Common myeloid progenitor, CD34-positive (primary cell): ENCODE measurements at regions not wholly inside any gene's neighbourhood (a gene's known extent, or its start where the extent isn't known, plus 50 kb on each side); places are given as distances from the start of the nearest gene placed in this dataset.

ENCODE experiments used
- CTCF ChIA-PET: fragments of 350-600 bp; sonication (Branson Sonifier 250); formaldehyde crosslinking; loops from one replicate; lab custom pipeline; 2021; ENCODE audit warnings: antibody characterized with exemption; lab: Charles Lee
- POLR2A ChIA-PET: fragments of 350-600 bp; sonication (Branson Sonifier 250); formaldehyde crosslinking; loops from one replicate; lab custom pipeline; 2021; ENCODE audit warnings: antibody characterized with exemption; lab: Charles Lee
- DNase-seq, 3 donors: peaks; one replicate each; pipeline versions ENCODE4 v3.0.0 to v3.0.0-alpha.2; 2013
- H3K27ac ChIP-seq, 2 experiments: 1 replicate in 1 of 2; 2 replicates in 1 of 2; pipeline ENCODE4 v1.7.0; 2013; ENCODE audit warnings: inconsistent platforms in 2 of 2, low read length in 2 of 2, mild to moderate bottlenecking in 2 of 2, low read depth in 1 of 2, moderate library complexity in 1 of 2; ENCODE audit not compliant: severe bottlenecking in 2 of 2, insufficient read depth in 1 of 2, poor library complexity in 1 of 2
- H3K27me3 ChIP-seq, 5 experiments: replicated peaks in 2 of 5; 1 replicate in 3 of 5; 2 replicates in 2 of 5; pipeline versions ENCODE4 v1.6.1 to v1.7.0; 2013; ENCODE audit warnings: low read length in 4 of 5, mild to moderate bottlenecking in 2 of 5, moderate library complexity in 2 of 5, inconsistent platforms in 1 of 5; ENCODE audit not compliant: insufficient read depth in 5 of 5, control insufficient read depth in 4 of 5
- H3K36me3 ChIP-seq, 4 experiments: 1 replicate in 2 of 4; 2 replicates in 2 of 4; pipeline versions ENCODE4 v1.6.1 to v1.7.0; 2013; ENCODE audit warnings: low read length in 3 of 4, control low read depth in 1 of 4, mild to moderate bottlenecking in 1 of 4; ENCODE audit not compliant: control insufficient read depth in 4 of 4, insufficient read depth in 4 of 4
- H3K4me1 ChIP-seq, 4 experiments: 1 replicate in 3 of 4; 2 replicates in 1 of 4; pipeline versions ENCODE4 v1.6.1 to v1.7.1; 2013; ENCODE audit warnings: low read length in 3 of 4, mild to moderate bottlenecking in 3 of 4, control low read depth in 1 of 4, inconsistent platforms in 1 of 4, moderate library complexity in 1 of 4; ENCODE audit not compliant: control insufficient read depth in 4 of 4, insufficient read depth in 4 of 4; ENCODE audit errors: control extremely low read depth in 1 of 4
- H3K4me3 ChIP-seq, 7 experiments: 1 replicate in 4 of 7; 2 replicates in 3 of 7; pipeline versions ENCODE4 v1.5.1 to v1.7.0; 2013; ENCODE audit warnings: mild to moderate bottlenecking in 7 of 7, low read length in 6 of 7, moderate library complexity in 6 of 7, inconsistent platforms in 2 of 7, low read depth in 2 of 7, control low read depth in 1 of 7; ENCODE audit not compliant: insufficient read depth in 4 of 7, control insufficient read depth in 1 of 7; ENCODE audit errors: extremely low read depth in 1 of 7
- H3K9me3 ChIP-seq, 5 experiments: 1 replicate in 4 of 5; 2 replicates in 1 of 5; pipeline versions ENCODE4 v1.6.1 to v1.7.1; 2013; ENCODE audit warnings: low read length in 4 of 5, mild to moderate bottlenecking in 2 of 5, inconsistent platforms in 1 of 5, low read depth in 1 of 5, moderate library complexity in 1 of 5; ENCODE audit not compliant: control insufficient read depth in 4 of 5, insufficient read depth in 2 of 5; ENCODE audit errors: control extremely low read depth in 1 of 5
- whole genome bisulfite sequencing: methylation state at CpG from one replicate; pipeline ENCODE4 v1.1.5; 2013; ENCODE audit not compliant: insufficient coverage; 5-methylcytosine and 5-hydroxymethylcytosine counted together

DNA sequence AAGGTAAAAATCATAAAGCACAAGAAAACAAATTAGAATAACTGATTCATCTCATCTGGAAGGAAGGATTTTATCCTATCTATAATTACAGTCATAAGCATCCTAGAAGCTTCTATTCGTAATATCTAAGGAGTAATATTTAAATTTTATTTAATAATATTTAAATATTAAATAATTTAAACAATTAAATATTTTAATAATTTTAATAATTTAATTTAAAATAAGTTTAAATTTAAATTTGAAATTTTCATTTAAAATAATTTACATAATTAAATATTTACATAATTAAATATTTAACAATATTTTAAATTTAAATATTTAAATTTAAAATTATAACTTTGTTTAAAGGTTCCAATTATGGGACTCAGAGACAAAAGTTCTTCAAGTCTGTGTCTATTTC, 127.5 kb upstream of the GK2 start:
- H3K4me1 ChIP-seq: peaks cover 0 to 4% (median 0%) of the 10 kb centered on the region in 4 experiments
- H3K36me3 ChIP-seq: no peaks in the 10 kb centered on the region
- no peaks in the 10 kb centered on the region for H3K9me3 ChIP-seq
- no peak for DNase-seq
- no peak overlapping the region for H3K4me3 ChIP-seq
- H3K27me3 ChIP-seq: no peaks in the 10 kb centered on the region
- no peak overlapping the region for H3K27ac ChIP-seq
- no CpG with 5 or more reads among the region's 1 CpG for WGBS
- ChIA-PET POLR2A (interaction anchor here (0.6 kb wide), 1 partner anchor 39 kb away, joined by 3 read pairs; no protein-coding TSS in a partner anchor), CTCF (no interaction called here)

DNA sequence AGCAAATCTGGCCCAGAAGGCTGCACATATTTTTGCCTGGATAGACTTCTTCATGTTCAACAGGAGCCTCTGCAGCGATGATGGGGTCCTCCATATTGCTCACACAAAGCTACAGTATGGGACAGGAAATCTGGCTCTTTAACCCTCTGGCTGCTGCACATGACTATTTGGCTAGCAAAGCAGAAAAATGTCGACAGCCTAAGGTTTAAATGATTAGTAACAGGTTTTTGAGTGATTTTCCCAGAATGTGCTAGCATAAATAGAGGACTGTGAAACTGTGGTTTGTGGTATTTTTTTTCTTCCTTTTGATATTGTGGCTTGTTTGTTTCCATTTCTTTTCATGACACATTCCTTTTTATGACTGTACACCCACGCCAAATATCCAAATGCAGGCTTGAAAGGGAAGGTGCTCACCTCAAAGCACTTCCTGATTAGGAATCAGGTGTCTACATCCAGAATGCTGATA, 120.2 kb upstream of the GK2 start:
- peak; percentile 55 to 93 (median 87) for DNase-seq
- WGBS: 0% methylated on average over 2 of the region's 3 CpGs
- H3K27me3 ChIP-seq: no peaks in the 10 kb centered on the region
- H3K36me3 ChIP-seq: no peaks in the 10 kb centered on the region
- H3K27ac ChIP-seq: no peak overlapping the region
- H3K4me3 ChIP-seq: peak overlapping the region in 2 of 7 experiments; percentile 29 to 34
- ChIA-PET CTCF (no interaction called here), POLR2A (no interaction called here)
- no peaks in the 10 kb centered on the region for H3K9me3 ChIP-seq
- H3K4me1 ChIP-seq: peaks cover 4 to 9% (median 8%) of the 10 kb centered on the region in 4 experiments

DNA sequence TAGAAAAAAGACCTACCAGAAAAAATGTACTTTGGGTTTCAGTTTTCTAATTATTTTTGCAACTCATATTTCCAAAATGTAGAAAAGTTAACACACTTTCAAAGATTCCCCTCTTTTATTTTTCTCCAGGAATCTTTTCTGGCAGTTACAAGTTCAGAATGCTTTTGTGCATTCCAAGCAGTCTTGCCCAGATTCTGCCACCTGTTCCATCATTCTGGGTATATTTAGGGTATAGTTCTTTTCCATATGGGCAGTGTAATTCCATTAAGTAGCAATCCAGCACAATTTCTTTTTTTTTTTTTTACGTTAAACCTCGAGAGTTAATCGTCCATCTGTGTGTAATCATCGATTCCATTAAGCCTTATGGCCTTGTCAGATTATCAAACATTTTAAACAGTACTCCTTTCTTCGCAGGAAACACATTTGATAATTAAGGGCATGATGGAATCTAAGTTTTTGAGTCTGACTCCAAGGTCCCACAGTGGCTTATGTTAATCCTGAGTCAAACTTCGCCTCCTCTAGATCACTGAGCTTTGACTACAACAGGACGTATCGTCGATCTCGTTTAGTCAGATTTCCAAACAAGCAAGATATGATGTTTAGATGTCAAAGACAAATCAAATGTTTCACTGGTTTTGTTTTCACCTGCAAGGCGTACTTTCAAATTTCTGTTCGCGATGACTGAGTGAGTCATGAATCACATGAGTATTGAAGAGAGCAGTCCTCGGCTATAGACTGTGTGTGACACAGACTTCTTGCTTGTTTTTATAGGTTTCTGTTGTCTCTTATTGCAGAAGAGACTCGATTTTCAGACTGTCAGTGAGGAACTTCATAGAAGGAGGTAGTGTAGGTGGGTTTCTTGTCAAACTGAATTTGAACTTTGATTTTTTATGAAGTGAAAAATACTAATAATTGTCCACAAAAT, 118.9 kb upstream of the GK2 start:
- WGBS: 99% methylated on average over 9 of the region's 15 CpGs
- no peak overlapping the region for H3K27ac ChIP-seq
- no peak overlapping the region for H3K4me3 ChIP-seq
- H3K9me3 ChIP-seq: no peaks in the 10 kb centered on the region
- peaks cover 4 to 9% (median 8%) of the 10 kb centered on the region in 4 experiments for H3K4me1 ChIP-seq
- H3K27me3 ChIP-seq: no peaks in the 10 kb centered on the region
- no peak for DNase-seq
- no peaks in the 10 kb centered on the region for H3K36me3 ChIP-seq
- ChIA-PET POLR2A (no interaction called here), CTCF (interaction anchor here (1.4 kb wide), 1 partner anchor 13 kb away, joined by 5 read pairs; no protein-coding TSS in a partner anchor)

DNA sequence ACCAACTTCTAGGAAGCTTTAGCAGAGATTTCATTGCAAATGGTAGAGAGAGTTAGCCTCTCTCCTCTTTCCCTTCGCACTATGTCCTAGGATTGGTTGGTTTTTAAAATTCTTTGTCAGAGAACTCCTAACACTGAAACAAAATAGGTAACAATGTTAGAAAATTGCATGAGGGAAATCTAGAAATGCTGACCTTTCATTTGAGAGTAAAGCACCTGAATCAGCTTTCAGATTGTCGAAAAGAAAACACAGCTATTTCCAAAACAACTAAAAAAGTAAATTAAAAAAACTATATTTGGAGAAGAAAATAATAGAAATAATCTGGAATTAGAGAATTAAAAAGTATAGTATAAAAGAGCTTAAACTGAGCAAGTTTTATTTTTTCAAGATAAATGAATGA, 108.1 kb upstream of the GK2 start:
- Histone ChIP-seq H3K27ac (no peak overlapping the region), H3K4me3 (no peak overlapping the region), H3K27me3 (no peaks in the 10 kb centered on the region), H3K36me3 (no peaks in the 10 kb centered on the region), H3K4me1 (peaks cover 0 to 19% (median 5%) of the 10 kb centered on the region in 4 experiments), H3K9me3 (no peaks in the 10 kb centered on the region)
- ChIA-PET POLR2A (no interaction called here), CTCF (interaction anchor here (0.6 kb wide), 1 partner anchor 201 kb away, joined by 3 read pairs; no protein-coding TSS in a partner anchor)
- no peak for DNase-seq
- no CpG with 5 or more reads among the region's 2 CpGs for WGBS

DNA sequence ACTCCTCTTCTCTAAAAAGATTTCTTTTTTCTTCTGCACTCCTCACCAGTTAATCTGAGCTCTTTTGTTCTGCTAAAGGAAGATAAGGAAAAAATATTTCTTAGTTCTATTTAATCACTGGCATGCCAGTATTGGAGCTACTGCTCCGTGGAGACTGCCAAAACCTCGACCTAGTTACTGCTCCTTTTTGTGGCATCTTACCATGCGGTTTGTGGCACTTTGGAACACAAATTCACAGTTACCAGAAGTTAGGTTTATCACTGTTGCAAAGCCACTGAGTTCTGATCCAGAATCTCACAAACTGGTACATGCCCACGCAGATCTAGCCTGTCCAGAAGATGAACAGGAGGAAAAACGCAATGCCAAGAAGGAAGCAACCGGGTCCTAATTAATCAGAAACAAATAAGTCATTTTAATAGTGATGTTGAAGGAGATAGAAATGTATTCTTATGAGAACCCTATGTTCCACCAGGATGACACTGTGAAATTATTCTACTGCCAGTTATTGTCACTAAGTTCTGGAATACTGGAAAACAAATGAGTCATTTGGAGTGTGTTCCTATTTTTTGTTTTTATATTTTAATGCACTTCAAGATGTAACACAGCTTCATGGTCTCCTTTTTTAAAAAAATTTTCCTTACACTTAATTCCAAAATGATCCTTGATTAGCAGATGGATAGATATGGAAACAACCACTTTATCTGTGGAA, 106.7 kb upstream of the GK2 start:
- WGBS: 0% methylated on average over 3 of the region's 6 CpGs
- Histone ChIP-seq H3K27ac (no peak overlapping the region), H3K4me3 (peak overlapping the region in 1 of 7 experiments; percentile 4), H3K4me1 (peaks cover 0 to 19% (median 5%) of the 10 kb centered on the region in 4 experiments), H3K36me3 (no peaks in the 10 kb centered on the region), H3K9me3 (no peaks in the 10 kb centered on the region), H3K27me3 (no peaks in the 10 kb centered on the region)
- peak; percentile 50 to 85 (median 72) for DNase-seq
- POLR2A ChIA-PET: no interaction called here
- CTCF ChIA-PET: interaction anchor here (1.7 to 2.2 kb wide), 2 partner anchors 11 to 16 kb away, joined by 5 read pairs; no protein-coding TSS in a partner anchor

DNA sequence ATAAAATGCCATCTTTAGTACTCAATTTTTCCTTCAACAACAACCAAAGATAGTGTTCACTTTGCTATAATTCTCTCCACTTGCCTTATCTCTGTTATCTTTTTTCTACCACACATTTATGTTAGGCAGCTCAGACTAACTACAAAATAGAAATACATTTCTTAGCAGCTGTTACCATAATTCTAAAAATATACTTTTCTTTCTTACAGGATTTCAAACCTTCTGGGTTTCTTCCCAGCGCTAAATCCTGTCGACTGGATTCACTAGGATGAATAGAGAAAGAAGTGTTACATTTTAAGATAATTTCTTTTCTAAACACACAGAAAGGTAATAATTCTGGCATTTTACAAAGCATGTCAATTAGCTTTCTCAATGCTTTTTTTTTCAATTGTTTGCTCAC, 105.5 kb upstream of the GK2 start:
- no peaks in the 10 kb centered on the region for H3K9me3 ChIP-seq
- WGBS: no CpG with 5 or more reads among the region's 2 CpGs
- DNase-seq: no peak
- H3K4me1 ChIP-seq: peaks cover 0 to 19% (median 5%) of the 10 kb centered on the region in 4 experiments
- H3K4me3 ChIP-seq: no peak overlapping the region
- H3K27ac ChIP-seq: no peak overlapping the region
- CTCF ChIA-PET: interaction anchor here (1.7 to 2.2 kb wide), 2 partner anchors 13 to 18 kb away, joined by 5 read pairs; no protein-coding TSS in a partner anchor
- H3K27me3 ChIP-seq: no peaks in the 10 kb centered on the region
- POLR2A ChIA-PET: no interaction called here
- H3K36me3 ChIP-seq: no peaks in the 10 kb centered on the region
